Brain microvascular endothelial cell (primary cell): ENCODE measurements at regions not wholly inside any gene's neighbourhood (a gene's known extent, or its start where the extent isn't known, plus 50 kb on each side); places are given as distances from the start of the nearest gene placed in this dataset.

Experiments
- DNase-seq: peaks from one replicate; pipeline ENCODE4 v3.0.0-alpha.2; 2020
- H3K27ac ChIP-seq: fragments of 250-450 bp; sonication (Bioruptor Pico); 2 replicates; pipeline ENCODE4 v1.5.1; 2020; ENCODE audit warnings: mild to moderate bottlenecking, moderate library complexity
- H3K27me3 ChIP-seq: fragments of 250-450 bp; sonication (Bioruptor Pico); replicated peaks from 2 replicates; pipeline ENCODE4 v1.5.1; 2020; ENCODE audit warnings: mild to moderate bottlenecking
- H3K36me3 ChIP-seq: fragments of 250-450 bp; sonication (Bioruptor Pico); replicated peaks from 2 replicates; pipeline ENCODE4 v1.5.1; 2020; ENCODE audit warnings: mild to moderate bottlenecking
- H3K4me3 ChIP-seq: 2 replicates; pipeline ENCODE4 v1.5.1; 2011; ENCODE audit warnings: low read depth, mild to moderate bottlenecking, control low read depth, low read length, moderate library complexity
- CTCF ChIP-seq: IDR thresholded peaks from 2 replicates; pipeline ENCODE4 v1.5.1; 2011; ENCODE audit warnings: low read depth, mild to moderate bottlenecking, moderate library complexity, low read length, control low read depth, inconsistent platforms; ENCODE audit errors: missing control alignments
- in situ Hi-C: cut with HindIII; loops from 2 replicates; pipeline ENCODE4 v1.10.0; 2017; ENCODE audit warnings: low sequenced_read_pairs, low pct_ligation_motif_present

DNA sequence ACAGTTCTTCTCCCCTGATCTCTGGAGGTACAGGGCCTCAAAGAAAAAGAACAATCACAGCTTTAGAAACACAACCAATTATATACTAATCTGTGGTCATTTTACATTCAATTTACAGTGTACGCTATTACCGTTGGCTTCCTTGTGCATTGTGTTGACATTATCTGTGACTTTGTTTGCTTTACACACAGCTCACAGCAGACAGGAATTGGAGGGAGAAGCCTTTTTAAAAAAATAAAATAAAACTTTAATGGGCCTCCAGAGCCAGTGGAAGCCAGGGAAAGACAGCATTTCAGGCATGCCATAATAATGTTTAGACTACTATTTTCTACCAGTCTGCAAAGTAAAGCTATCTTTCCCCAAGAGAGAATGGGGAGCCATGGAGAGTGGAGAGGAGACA lies 179.0 kb upstream of the ADO start:
- H3K36me3 ChIP-seq: no peaks in the 10 kb centered on the region

GRCh38 chr10:62626079-62626478 lies 178.4 kb upstream of the ADO start:
- Histone ChIP-seq H3K36me3 (no peaks in the 10 kb centered on the region), H3K4me3 (no peak overlapping the region), H3K27ac (no peak overlapping the region), H3K27me3 (no peaks in the 10 kb centered on the region)
- in situ Hi-C loops: no loop called here
- no peak for TF ChIP-seq CTCF
- no peak for DNase-seq

More for the DNA sequence above, 179.0 kb upstream of the ADO start:
- TF ChIP-seq CTCF: no peak
- no peak overlapping the region for H3K4me3 ChIP-seq
- no peak overlapping the region for H3K27ac ChIP-seq
- no peaks in the 10 kb centered on the region for H3K27me3 ChIP-seq
- in situ Hi-C loops: no loop called here
- no peak for DNase-seq

DNA sequence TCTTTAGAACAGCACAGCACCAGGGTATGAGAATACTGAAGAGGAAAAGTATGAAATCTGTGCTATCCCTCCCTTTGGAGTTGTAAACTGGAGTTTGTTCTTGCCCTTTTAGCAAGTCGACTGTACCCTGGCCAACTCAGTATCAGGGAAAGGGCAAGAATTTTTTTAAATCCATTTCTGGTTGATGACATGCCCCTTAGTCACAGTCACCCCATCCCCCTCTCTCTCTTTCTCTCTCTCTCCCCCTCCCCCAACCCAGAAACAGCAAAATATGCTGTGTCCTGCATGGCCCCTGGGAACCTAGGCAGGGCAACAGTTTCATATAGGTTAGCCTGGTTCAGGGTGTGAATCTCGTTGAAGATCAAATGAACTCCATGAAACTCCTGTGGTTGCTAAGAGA lies 177.7 kb upstream of the ADO start:
- no peak overlapping the region for H3K4me3 ChIP-seq
- no peaks in the 10 kb centered on the region for H3K27me3 ChIP-seq
- no peaks in the 10 kb centered on the region for H3K36me3 ChIP-seq
- H3K27ac ChIP-seq: peak overlapping the region; percentile 7
- in situ Hi-C loops: no loop called here
- no peak for TF ChIP-seq CTCF
- DNase-seq: peak; percentile 31

GRCh38 chr10:62627983-62628382 lies 176.5 kb upstream of the ADO start:
- Histone ChIP-seq H3K4me3 (no peak overlapping the region), H3K27ac (peak overlapping the region; percentile 17), H3K27me3 (no peaks in the 10 kb centered on the region), H3K36me3 (no peaks in the 10 kb centered on the region)
- in situ Hi-C loops: no loop called here
- no peak for TF ChIP-seq CTCF
- peak; percentile 66 for DNase-seq

DNA sequence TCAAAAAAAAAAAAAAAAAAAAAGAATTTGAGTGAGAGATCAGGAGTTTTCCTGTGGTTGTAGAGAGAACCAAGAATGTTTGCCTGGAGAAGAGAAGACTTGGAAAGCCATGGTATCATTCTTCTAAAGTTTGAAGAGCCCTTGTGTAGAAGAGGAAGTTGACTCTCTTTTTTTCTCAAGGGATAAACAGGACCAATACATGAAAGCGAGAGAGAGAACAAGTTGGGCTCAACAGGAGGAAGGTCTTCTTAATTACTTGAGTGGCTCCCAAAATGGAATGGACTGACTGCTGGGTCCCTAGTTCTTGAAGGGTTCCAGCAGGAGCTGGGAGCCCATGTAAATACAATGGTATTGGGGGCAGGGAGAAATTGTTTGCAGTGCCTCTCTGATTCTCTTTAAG lies 173.3 kb upstream of the ADO start:
- Histone ChIP-seq H3K27ac (no peak overlapping the region), H3K36me3 (no peaks in the 10 kb centered on the region), H3K4me3 (no peak overlapping the region), H3K27me3 (no peaks in the 10 kb centered on the region)
- in situ Hi-C loops: no loop called here
- DNase-seq: no peak
- no peak for TF ChIP-seq CTCF

- Histone ChIP-seq H3K27ac (no peak overlapping the region), H3K36me3 (no peaks in the 10 kb centered on the region), H3K4me3 (no peak overlapping the region), H3K27me3 (no peaks in the 10 kb centered on the region)
- DNase-seq: peak; percentile 45
- in situ Hi-C loops: no loop called here
- TF ChIP-seq CTCF: no peak
Measured at GRCh38 chr10:62632071-62632809, 172.3 kb upstream of the ADO start.
